HCT116 (cell line): ENCODE measurements at regions not wholly inside any gene's neighbourhood (a gene's known extent, or its start where the extent isn't known, plus 50 kb on each side); places are given as distances from the start of the nearest gene placed in this dataset.

Experiments
- ELF1 ChIP-seq: IDR thresholded peaks from 2 replicates; pipeline ENCODE4 v1.6.1; 2012; ENCODE audit warnings: low read depth, borderline replicate concordance
- EZH2 ChIP-seq: fragments of 200-600 bp; sonication (generic); IDR thresholded peaks from 2 replicates; pipeline ENCODE4 v1.6.1; 2017; ENCODE audit warnings: antibody characterized with exemption, mixed run types
- EZH2phosphoT487 ChIP-seq: fragments of 200-600 bp; IDR thresholded peaks from 2 replicates; pipeline ENCODE4 v1.6.1; 2018; ENCODE audit warnings: antibody characterized with exemption, borderline replicate concordance
- POLR2A ChIP-seq: IDR thresholded peaks from 2 replicates; pipeline ENCODE4 v1.7.0; 2011; ENCODE audit warnings: borderline replicate concordance; ENCODE audit not compliant: insufficient read depth, insufficient read length; ENCODE audit errors: extremely low read depth
- POLR2AphosphoS5 ChIP-seq: IDR thresholded peaks from 2 replicates; pipeline ENCODE4 v1.6.1; 2011; ENCODE audit warnings: mild to moderate bottlenecking, low read depth, low read length, moderate library complexity
- RAD21 ChIP-seq: IDR thresholded peaks from 2 replicates; pipeline ENCODE4 v1.6.1; 2012; ENCODE audit warnings: low read depth, mild to moderate bottlenecking
- SIN3A ChIP-seq: IDR thresholded peaks from 2 replicates; pipeline ENCODE4 v1.6.1; 2012; ENCODE audit warnings: low read depth
- ZFX ChIP-seq: fragments of 450-650 bp; IDR thresholded peaks from 2 replicates; pipeline ENCODE4 v1.6.1; 2017
- ZNF274 ChIP-seq: fragments of 200-500 bp; sonication (Bioruptor generic); IDR thresholded peaks from 2 replicates; pipeline ENCODE4 v1.6.1; 2014; ENCODE audit warnings: mild to moderate bottlenecking, low read depth, low read length, inconsistent platforms
- TF ChIP-seq, protein P1 (sequence below), 3 experiments: fragments of 200-600 bp in 1 of 3; sonication (generic) in 1 of 3; IDR thresholded peaks in 2 of 3; conservative IDR thresholded peaks in 1 of 3; 2 replicates each; pipeline ENCODE4 v1.5.1; 2012 to 2017; ENCODE audit warnings: low read depth in 2 of 3, low read length in 2 of 3, antibody characterized with exemption in 1 of 3, borderline replicate concordance in 1 of 3, control low read depth in 1 of 3, mild to moderate bottlenecking in 1 of 3, mixed read lengths in 1 of 3, mixed run types in 1 of 3, moderate library complexity in 1 of 3; ENCODE audit not compliant: insufficient read depth in 1 of 3
- TF ChIP-seq, protein P2 (sequence below): IDR thresholded peaks from 2 replicates; pipeline ENCODE4 v1.6.1; 2011; ENCODE audit warnings: mild to moderate bottlenecking, low read length, moderate library complexity; ENCODE audit not compliant: insufficient replicate concordance; ENCODE audit errors: extremely low read depth
- TF ChIP-seq, protein P3 (sequence below): IDR thresholded peaks from 2 replicates; pipeline ENCODE4 v1.6.1; 2012; ENCODE audit warnings: low read depth

DNA sequence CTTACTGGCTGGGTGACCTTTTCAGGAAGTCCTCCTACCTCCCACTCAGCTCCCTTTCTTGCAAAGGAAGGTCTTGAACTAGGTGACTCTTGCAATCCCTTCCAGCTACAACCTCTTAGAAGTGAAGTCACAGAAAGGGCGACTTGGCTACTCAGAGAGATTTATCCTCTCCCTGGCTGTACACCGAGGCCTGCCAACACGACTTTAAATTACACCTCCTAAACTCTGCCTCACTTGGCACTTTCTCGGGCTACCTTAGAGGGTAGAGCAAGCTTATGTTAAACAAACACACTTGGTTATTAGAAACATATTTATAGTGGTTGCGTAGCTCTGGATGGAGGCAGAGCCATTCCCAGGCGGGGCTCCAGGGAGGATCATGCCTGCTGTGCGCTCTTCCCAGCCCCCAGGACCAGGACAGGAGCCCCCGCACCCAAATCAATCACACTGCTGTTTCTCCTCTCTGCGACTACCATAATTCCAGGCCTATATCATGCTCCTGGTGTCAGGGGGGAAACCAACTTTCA, 358.4 kb downstream of the BUD13 start:
- TF ChIP-seq ZFX (no peak), EZH2phosphoT487 (no peak), ZNF274 (no peak), POLR2A (no peak), POLR2AphosphoS5 (no peak), ELF1 (no peak), EZH2 (no peak), RAD21 (no peak), SIN3A (no peak)
- TF ChIP-seq, protein P1, sequence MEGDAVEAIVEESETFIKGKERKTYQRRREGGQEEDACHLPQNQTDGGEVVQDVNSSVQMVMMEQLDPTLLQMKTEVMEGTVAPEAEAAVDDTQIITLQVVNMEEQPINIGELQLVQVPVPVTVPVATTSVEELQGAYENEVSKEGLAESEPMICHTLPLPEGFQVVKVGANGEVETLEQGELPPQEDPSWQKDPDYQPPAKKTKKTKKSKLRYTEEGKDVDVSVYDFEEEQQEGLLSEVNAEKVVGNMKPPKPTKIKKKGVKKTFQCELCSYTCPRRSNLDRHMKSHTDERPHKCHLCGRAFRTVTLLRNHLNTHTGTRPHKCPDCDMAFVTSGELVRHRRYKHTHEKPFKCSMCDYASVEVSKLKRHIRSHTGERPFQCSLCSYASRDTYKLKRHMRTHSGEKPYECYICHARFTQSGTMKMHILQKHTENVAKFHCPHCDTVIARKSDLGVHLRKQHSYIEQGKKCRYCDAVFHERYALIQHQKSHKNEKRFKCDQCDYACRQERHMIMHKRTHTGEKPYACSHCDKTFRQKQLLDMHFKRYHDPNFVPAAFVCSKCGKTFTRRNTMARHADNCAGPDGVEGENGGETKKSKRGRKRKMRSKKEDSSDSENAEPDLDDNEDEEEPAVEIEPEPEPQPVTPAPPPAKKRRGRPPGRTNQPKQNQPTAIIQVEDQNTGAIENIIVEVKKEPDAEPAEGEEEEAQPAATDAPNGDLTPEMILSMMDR (IDR thresholded peaks at IDR 0.05 in 2 of 3, conservative IDR thresholded peaks at IDR 0.05 in 1 of 3; ENCODE audit: borderline replicate concordance in 1 of 3, insufficient read depth in 1 of 3, low read depth in 2 of 3, low read length in 2 of 3): no peak
- TF ChIP-seq, protein P2, sequence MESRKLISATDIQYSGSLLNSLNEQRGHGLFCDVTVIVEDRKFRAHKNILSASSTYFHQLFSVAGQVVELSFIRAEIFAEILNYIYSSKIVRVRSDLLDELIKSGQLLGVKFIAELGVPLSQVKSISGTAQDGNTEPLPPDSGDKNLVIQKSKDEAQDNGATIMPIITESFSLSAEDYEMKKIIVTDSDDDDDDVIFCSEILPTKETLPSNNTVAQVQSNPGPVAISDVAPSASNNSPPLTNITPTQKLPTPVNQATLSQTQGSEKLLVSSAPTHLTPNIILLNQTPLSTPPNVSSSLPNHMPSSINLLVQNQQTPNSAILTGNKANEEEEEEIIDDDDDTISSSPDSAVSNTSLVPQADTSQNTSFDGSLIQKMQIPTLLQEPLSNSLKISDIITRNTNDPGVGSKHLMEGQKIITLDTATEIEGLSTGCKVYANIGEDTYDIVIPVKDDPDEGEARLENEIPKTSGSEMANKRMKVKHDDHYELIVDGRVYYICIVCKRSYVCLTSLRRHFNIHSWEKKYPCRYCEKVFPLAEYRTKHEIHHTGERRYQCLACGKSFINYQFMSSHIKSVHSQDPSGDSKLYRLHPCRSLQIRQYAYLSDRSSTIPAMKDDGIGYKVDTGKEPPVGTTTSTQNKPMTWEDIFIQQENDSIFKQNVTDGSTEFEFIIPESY: no peak
- TF ChIP-seq, protein P3, sequence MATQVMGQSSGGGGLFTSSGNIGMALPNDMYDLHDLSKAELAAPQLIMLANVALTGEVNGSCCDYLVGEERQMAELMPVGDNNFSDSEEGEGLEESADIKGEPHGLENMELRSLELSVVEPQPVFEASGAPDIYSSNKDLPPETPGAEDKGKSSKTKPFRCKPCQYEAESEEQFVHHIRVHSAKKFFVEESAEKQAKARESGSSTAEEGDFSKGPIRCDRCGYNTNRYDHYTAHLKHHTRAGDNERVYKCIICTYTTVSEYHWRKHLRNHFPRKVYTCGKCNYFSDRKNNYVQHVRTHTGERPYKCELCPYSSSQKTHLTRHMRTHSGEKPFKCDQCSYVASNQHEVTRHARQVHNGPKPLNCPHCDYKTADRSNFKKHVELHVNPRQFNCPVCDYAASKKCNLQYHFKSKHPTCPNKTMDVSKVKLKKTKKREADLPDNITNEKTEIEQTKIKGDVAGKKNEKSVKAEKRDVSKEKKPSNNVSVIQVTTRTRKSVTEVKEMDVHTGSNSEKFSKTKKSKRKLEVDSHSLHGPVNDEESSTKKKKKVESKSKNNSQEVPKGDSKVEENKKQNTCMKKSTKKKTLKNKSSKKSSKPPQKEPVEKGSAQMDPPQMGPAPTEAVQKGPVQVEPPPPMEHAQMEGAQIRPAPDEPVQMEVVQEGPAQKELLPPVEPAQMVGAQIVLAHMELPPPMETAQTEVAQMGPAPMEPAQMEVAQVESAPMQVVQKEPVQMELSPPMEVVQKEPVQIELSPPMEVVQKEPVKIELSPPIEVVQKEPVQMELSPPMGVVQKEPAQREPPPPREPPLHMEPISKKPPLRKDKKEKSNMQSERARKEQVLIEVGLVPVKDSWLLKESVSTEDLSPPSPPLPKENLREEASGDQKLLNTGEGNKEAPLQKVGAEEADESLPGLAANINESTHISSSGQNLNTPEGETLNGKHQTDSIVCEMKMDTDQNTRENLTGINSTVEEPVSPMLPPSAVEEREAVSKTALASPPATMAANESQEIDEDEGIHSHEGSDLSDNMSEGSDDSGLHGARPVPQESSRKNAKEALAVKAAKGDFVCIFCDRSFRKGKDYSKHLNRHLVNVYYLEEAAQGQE: no peak
